CD4-positive, alpha-beta T cell treated with Interleukin-6 for 4 hours (primary cell): ENCODE measurements at regions not wholly inside any gene's neighbourhood (a gene's known extent, or its start where the extent isn't known, plus 50 kb on each side); places are given as distances from the start of the nearest gene placed in this dataset.
"Not testable (repeated sequence)": the region's sequence is repeated elsewhere in the genome, so short reads cannot be mapped to it uniquely, and the experiment has no call there.

Source experiments
- DNase-seq: peaks from one replicate; pipeline ENCODE4 v3.0.0-alpha.2; 2020; ENCODE audit warnings: mixed read lengths

- DNase-seq = no peak
Measured at GRCh38 chr5:112534611-112535255, 115.7 kb upstream of the EPB41L4A start.

DNA sequence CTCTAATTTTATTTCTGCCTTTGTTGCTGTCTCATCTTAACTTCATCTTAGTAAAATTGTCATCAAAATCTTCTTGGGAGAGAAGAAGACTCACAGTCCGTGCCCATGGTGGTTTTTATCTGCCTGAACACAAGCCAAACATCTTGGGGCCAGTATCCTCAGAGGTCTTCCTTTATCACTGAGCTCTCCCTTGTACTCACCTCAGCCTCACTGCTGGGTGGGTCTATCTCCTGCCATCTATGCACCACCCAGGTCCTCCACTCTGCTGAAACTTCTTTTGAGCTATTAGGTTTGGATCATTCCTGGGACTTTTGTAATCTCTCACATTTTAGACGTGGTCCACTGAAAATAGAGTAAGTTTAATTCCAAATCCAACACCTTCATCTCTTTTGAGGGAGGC is 116.3 kb upstream of the EPB41L4A start:
- DNase-seq = no peak

- DNase-seq = not testable (repeated sequence)
Measured at GRCh38 chr5:112544558-112544957, 125.5 kb upstream of the EPB41L4A start.

- no peak for DNase-seq
Measured at GRCh38 chr5:112546946-112547592, 128.0 kb upstream of the EPB41L4A start.

- no peak for DNase-seq
Measured at GRCh38 chr5:112548246-112548881, 129.3 kb upstream of the EPB41L4A start.

DNA sequence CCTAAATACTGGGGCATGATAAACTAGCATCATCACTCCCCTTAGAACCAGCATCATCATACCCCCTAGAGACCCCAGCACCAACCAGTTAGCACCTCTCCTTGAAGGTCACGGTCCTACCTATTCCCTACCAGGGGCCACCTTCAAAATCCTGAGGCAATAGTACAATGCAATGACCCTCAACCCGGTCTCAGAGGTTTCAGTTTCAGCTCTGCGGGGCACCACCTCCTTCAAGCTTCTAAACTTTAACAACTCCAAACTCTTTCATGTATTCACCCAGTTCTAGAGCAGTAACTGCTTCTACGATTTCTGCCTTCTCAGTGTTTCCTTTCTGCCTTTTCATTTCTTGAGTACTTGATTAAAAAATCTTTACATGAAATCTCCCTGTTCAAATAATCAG is 130.1 kb upstream of the EPB41L4A start:
- DNase-seq = no peak

GRCh38 chr5:112549605-112550166 is 130.6 kb upstream of the EPB41L4A start:
- DNase-seq = no peak

DNA sequence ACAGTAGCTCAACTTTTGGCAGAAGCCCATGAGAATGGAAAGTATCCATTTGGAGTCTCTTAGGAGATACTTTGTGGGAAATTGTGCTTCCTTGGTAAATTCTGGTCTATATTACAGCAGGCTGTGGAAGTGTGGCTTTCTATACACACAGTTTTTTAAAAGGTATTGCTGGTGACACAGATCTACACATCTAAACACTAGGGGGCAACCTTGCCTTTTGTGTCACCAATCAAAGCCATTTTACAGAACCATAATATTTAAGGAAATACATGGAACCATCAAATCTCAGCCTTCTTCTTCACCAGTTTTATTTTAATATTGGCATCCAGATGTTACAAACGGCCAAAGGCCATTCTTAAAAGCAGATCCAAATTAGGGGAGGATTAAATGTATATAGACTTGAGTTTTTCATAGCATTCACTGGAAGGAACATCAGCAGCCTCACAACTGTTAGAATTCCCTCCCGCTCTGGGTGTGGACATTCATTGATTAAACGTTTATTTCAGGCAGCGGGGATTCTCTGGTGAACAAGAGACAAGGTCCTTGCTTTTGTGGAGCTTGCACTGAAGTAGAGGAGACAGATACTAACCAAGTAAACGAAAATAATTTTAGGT is 132.4 kb upstream of the EPB41L4A start:
- peak; percentile 46 for DNase-seq

- DNase-seq = no peak
Measured at GRCh38 chr5:112552216-112552615, 133.1 kb upstream of the EPB41L4A start.

DNA sequence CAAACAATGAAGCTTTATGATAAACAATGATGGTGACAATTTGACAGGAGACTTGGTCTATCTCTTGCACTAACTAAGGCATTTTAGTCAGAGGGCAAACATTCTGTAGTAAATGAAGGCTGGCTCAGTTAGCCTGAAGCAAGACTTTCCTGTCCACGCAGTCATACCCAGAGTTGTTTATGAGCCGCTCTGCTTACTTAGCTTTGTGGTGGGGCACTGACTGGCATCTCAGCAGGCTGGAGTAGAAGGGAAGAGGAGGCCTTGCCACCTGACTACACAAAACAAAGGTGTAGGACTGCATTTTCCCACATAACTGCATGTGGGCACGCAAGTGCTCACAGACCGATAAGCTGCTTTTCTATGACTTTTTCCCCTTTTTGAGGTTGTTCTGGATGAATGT is 133.7 kb upstream of the EPB41L4A start:
- no peak for DNase-seq

GRCh38 chr5:112554101-112554977 is 135.3 kb upstream of the EPB41L4A start:
- no peak for DNase-seq

DNA sequence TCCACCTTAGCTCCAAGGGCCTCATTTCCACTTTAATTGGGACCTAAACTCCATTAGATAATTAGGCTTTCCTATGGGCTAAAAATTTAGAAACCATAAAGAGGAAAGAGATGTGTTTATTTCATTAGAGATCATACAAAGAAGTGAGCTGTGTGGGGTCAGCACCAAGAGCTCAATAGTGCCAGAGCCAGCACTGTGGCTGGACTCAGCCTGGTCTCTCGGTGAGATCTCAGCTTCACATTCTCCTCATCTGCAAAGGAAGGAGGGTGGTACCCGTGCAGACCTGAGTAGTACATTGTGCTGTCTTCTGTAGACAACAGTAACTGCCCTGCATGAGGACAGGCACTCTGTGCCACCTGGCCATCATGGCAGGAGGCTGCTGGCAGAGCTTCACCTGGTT is 136.1 kb upstream of the EPB41L4A start:
- no peak for DNase-seq

DNA sequence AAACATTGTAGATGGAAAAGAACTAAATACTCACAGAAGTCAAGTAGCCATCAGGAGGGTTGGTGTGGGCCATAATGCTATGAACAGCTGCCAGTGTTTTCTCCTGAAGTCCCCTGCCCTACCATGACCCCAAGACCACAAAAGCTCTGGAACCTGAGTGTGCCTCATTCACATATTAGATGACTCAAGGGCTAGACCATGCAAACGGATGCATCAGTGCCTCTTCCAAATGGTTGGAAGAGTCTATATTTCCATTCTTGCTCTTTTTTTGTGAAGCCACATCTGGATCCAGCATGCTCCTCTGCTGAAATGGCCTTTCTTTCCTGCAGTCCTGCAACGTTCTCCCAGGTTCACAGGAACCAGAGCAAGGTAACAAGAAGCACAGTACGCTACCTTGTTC is 136.6 kb upstream of the EPB41L4A start:
- DNase-seq = no peak

DNA sequence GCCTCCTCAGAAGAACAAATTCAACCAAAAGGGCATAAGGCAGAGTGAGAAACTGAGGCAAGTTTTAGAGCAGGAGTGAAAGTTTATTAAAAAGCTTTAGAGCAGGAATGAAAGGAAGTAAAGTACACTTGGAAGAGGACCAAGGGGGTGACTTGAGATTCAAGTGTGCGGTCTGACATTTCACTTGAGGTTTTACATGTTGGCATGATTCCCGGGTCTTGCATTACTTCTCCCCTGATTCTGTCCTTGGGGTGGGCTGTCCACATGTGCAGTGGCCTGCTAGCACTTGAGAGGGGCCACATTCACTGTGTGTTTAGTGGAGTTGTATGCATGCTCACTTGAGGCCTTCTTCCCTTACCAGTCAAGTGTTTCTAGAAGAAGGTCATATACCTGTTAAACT is 140.4 kb upstream of the EPB41L4A start:
- not testable (repeated sequence) for DNase-seq

GRCh38 chr5:112560371-112560770 is 141.3 kb upstream of the EPB41L4A start:
- no peak for DNase-seq

DNA sequence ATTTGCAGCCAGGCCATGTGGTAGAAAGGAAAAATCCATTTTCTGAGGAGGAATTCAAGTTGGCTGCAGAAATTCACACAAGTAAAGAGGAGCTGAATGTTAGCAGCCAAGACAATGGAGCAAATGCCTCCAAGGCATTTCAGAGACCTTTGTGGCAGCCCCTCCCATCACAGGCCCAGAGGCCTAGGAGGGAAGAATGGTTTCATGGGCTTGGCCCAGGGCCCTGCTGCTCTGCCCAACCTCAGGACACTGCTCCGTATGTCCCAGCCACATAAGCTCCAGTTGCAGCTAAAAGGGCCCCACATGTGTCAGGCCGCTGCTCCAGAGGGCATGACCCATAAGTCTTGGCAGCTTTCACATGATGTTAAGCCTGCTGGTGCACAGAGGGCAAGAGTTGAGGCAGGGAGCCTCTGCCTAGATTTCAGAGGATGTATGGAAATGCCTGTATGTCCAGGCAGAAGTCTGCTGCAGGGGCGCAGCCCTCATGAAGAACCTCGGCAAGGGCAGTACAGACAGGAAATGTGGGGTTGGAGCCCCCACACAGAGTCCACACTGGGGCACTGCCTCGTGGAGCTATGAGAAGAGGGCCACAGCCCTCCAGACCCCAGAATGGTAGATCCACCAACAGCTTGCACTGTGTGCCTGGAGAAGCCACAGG is 144.2 kb upstream of the EPB41L4A start:
- no peak for DNase-seq

DNA sequence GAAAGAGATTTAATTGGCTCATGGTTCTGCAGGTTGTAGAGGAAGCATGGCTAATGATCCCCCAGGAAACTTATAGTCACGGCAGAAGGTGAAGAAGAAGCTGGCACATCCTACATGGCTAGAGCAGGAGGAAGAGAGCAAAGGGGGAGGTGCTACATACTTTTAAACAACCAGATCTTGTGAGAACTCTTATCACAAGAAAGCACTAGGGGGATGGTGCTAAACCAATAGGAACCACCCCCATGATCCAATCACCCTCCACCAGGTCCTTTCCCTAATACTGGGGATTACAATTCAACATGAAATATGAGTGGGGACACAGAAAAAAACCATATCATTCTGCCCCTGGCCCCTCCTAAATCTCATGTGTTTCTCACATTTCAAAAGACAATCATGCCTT is 147.2 kb upstream of the EPB41L4A start:
- DNase-seq = no peak

GRCh38 chr5:112569596-112569995 is 150.5 kb upstream of the EPB41L4A start:
- no peak for DNase-seq

DNA sequence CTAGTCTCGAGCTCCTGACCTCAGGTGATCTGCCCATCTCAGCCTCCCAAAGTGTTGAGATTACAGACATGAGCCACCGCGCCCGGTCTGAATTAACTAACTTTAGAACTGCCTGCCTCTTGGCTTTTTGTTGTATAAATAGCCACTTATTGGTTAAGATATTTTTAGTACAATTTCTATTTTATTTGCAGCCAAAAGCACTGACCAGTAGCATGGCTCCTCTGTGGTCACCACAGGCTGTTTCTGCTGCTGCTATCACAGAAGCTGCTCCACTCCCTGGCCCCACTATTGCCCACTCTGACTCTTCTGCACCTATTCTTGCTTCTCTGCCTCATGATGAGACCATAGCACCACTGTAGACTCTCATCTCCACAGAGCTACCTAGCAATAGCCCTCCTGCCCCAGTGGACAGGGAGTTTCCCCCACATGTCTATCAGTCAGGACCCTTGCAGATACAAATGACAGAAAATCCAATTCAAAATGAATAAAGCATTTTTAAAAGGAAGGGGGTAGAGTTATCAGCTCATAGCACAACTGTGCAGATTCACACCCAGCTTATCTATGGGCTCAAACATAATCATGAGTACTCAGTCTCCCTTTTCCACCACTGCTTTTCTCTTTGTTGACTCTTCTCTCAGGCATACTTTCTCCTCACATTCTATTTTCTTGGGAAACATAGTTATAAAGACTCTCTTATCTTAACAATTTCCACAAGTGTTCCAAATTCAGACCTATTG is 151.8 kb upstream of the EPB41L4A start:
- DNase-seq = no peak

- no peak for DNase-seq
Measured at GRCh38 chr5:112573441-112573840, 154.4 kb upstream of the EPB41L4A start.

DNA sequence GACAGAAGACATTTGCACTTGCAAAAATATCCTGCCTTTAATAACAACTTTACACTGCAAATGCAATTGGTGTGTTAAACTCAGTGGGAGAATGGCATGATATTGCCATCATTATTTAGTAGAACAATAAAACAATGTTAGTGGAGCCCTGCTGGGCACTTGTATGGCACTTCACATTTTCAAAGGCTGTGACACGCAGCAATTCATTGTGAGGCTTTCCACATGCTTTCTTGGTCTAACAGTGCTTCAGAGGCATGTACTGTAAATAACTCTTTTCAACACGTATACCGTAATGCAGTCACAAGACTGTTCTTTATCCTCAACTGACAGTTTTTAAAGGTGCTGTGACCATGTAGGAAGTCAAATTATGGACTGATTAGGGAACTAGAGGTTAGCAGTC is 155.5 kb upstream of the EPB41L4A start:
- no peak for DNase-seq
